ENCODE measurements at regions not wholly inside any gene's neighbourhood (a gene's known extent, or its start where the extent isn't known, plus 50 kb on each side); places are given as distances from the start of the nearest gene placed in this dataset.

- peak; percentile 23 for DNase-seq
Measured at GRCh38 chr7:13293264-13294002, 606.0 kb downstream of the ARL4A start.

GRCh38 chr7:13307040-13307439 is 619.6 kb downstream of the ARL4A start:
- no peak for DNase-seq

DNA sequence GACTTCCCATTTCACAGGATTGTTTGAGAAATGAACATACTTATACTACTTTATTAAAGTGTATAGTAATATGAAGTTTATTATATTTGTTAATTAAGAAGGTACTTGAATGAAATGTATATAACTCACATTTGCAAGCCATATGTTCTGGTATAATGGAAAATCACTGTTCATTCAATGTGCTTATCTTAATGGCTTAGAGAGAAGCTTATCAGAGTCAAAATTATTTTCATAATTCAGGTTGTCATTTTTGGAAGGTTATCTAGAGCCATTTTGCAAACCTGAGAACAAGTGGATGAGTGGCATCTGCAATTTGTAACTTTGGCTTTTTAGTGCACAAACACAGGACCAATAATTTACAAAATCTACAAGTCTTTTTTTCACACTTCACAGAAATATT is 621.0 kb downstream of the ARL4A start:
- DNase-seq: no peak

DNA sequence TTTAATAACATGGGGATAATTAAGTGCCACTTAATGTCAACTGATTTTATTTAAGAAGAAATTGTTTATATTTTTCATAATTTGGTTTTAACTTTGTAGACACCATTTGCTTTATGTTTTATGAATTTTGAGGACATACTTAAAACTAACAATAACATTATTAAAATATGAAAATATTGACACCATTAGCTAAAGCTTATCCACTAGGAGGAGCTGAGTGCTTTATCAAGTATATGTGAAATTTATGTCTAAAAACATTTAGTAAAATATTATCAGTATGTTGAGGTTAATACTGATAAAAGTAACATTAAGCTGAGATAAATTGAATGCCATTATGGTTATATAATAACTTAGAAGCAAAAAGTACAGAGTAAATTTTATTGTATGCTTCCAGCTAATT is 622.1 kb downstream of the ARL4A start:
- DNase-seq: no peak

GRCh38 chr7:13312307-13312706 is 624.9 kb downstream of the ARL4A start:
- DNase-seq: no peak

GRCh38 chr7:13320333-13320732 is 632.9 kb downstream of the ARL4A start:
- no peak for DNase-seq

GRCh38 chr7:13321316-13321715 is 633.9 kb downstream of the ARL4A start:
- DNase-seq: no peak

- DNase-seq: no peak
Measured at GRCh38 chr7:13322126-13322525, 634.7 kb downstream of the ARL4A start.

DNA sequence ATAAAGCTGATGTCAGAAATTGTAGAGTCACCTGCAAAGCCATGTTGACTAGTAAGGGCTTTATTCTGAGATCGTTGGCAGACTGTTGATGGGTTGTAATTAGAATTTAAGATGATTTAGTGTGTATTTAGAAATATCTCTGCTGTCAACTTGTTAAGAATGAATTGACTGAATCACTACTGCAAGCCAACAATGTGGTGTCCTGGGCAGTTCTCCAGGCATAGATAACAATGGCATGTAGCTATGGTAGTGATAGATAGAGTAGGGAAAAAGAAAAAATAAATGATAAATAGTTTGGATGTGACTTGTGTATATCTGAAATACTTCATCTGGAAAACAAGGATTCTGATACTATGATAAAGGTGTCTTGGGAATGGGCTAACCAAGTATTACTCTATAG is 640.2 kb downstream of the ARL4A start:
- DNase-seq: no peak

DNA sequence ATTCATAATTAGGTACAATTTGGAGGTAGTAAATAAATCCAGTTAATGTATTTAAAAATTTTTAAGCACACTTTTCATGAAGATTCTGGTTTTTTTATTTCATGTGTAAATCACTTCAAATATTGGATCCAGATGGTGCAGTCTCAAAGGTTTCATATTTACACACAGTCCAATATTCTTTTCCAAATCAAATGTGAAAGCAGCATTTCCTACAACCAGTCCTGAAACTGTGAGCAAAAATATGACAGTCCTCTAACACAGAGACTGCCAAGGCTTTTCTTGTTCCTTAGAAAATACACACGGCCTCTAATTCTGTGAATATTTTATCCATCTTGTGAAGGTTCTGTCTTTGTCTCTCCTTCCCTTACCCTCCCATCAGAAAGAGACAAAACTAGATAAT is 645.9 kb downstream of the ARL4A start:
- peak; percentile 25 for DNase-seq

DNA sequence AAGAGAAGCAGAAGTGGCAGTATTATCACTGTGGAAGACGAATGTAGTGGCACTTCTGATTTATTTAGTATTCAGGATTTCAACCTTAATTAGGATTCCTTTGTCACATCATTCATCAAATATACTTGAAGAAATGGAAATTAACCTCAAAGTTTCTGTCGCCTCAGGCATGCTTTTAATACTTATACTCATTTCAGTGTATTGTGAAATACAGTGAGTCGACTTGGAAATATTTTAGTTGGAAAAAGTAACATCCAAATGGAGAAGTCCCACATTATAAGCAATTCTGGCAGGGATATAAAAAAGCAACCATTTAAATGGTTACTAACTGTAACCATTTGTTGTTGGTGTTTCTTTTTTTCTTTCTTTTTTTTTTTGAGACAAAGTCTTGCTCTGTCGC is 648.8 kb downstream of the ARL4A start:
- no peak for DNase-seq

GRCh38 chr7:13352677-13353076 is 636.8 kb downstream of the ETV1 start:
- DNase-seq: no peak

- DNase-seq: no peak
Measured at GRCh38 chr7:13359656-13360055, 629.8 kb downstream of the ETV1 start.

DNA sequence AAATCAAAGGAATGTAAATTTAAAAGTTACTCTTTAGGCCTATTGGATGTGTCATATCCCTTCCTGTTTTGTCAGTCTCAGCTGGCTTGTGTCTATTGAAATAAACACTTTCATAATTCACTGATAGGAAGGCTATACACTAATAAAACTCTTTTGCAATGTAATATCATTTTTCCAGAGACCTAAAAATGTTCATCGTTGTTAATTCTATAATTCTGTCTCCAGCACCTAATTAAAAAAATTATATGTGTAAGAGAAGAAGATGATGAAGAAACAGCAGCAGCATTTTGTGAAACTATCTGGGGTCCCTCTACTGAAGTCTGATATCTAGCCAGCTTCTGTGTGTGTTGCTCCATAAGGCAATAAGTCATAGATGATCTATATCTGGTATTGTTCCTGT is 602.7 kb downstream of the ETV1 start:
- no peak for DNase-seq

- no peak for DNase-seq
Measured at GRCh38 chr7:13407911-13408310, 581.6 kb downstream of the ETV1 start.

DNA sequence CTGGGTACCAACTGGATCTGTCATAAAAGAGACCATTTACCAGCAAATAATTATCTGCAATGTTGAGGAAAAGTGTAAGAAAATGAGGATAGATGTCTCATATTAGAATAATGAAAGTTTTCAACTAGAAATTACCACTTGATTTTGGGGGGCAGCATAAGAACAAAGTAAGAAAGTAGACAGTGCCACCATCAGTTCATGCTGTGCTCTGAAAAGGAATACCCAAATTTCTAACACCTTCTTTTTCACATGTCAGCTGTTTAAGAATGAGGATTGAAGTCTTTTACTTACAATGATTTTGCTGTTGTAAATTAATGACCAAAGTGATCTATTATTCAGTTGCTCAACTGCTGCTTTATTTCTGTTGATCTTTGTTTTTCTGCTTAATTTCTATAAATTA is 578.3 kb downstream of the ETV1 start:
- DNase-seq: no peak

DNA sequence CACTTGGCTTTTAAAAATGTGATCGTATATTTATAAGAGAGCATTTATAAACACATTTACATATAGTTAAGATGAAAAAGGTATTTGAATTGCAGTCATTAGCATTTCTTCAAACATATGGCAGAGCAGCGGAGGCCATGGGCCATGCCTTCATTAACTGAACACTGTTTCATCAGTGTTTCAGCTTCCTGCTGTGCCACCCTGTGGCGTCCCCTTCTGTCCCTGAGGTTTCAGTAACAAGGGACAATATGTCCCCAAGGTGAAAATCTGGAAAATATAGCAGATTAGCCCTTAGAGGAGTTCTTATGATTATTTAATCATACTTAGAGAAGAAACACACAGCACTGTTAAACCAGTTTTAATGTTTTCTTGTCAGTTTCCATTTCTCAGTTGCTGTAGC is 577.8 kb downstream of the ETV1 start:
- no peak for DNase-seq

GRCh38 chr7:13414181-13414580 is 575.3 kb downstream of the ETV1 start:
- no peak for DNase-seq

- no peak for DNase-seq
Measured at GRCh38 chr7:13414661-13415107, 574.8 kb downstream of the ETV1 start.

DNA sequence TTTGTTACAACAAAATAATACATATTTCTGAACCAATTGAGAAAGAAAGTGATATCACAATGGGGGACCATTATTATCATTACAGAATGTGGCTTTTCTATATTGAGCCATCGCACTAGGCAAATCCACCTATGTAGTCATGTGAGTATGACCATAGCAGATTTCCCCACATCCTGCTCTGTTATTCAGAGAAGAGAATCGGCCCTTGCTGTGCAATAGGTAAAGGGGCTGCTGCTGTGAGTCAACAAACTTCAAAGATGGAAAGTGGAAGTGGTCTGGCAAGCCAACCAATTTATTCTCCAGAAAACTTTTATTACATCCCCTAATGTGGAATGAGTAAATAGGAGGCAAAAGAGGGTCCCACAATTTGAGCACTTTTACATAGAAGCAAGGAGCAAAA is 573.4 kb downstream of the ETV1 start:
- DNase-seq: no peak

GRCh38 chr7:13416544-13416943 is 572.9 kb downstream of the ETV1 start:
- no peak for DNase-seq

- no peak for DNase-seq
Measured at GRCh38 chr7:13420726-13421125, 568.7 kb downstream of the ETV1 start.

- DNase-seq: no peak
Measured at GRCh38 chr7:13421776-13422175, 567.7 kb downstream of the ETV1 start.

DNA sequence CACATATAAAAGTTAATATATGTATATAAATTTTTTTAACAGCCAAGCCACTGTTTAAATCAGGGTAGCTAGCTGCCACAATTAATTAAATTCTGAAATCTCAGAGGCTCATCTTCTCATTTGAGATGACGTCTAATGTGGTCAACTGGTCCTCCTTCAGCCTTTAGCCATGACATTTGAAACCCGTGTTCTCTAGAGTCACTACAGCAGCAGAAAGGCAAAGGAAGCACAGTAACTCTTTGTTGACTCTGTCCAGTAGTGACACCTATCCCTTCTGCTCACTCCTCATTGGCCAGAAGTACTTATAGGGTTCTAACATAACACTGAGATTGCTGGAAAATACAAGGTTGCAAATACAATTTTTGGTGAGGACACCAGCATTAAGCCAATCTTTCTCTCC is 555.5 kb downstream of the ETV1 start:
- no peak for DNase-seq
